ENCODE measurements at regions not wholly inside any gene's neighbourhood (a gene's known extent, or its start where the extent isn't known, plus 50 kb on each side); places are given as distances from the start of the nearest gene placed in this dataset.

- TF ChIP-seq CTCF (IDR thresholded peaks at IDR 0.05): no peak
- no peak for TF ChIP-seq POLR2A (IDR thresholded peaks at IDR 0.05)
- TF ChIP-seq EP300 (IDR thresholded peaks at IDR 0.05): no peak
Observed at GRCh38 chr13:19075418-19075817, 106.2 kb downstream of the TUBA3C start.

Measured in tibial nerve (tissue), 4 donors.